Suprapubic skin (tissue), 4 donors: ENCODE measurements at regions not wholly inside any gene's neighbourhood (a gene's known extent, or its start where the extent isn't known, plus 50 kb on each side); places are given as distances from the start of the nearest gene placed in this dataset.

Source experiments
- POLR2A ChIP-seq, 2 donors: fragments of 450-650 bp; IDR thresholded peaks; one replicate each; pipeline ENCODE4 v1.6.1; 2017; ENCODE audit warnings: antibody characterized with exemption in 2 of 2, mild to moderate bottlenecking in 2 of 2, moderate library complexity in 2 of 2
- POLR2AphosphoS5 ChIP-seq, 3 donors: sonication (generic); formaldehyde crosslinking; IDR thresholded peaks; one replicate each; pipeline ENCODE4 v1.6.1; 2017; ENCODE audit warnings: antibody characterized with exemption in 3 of 3

DNA sequence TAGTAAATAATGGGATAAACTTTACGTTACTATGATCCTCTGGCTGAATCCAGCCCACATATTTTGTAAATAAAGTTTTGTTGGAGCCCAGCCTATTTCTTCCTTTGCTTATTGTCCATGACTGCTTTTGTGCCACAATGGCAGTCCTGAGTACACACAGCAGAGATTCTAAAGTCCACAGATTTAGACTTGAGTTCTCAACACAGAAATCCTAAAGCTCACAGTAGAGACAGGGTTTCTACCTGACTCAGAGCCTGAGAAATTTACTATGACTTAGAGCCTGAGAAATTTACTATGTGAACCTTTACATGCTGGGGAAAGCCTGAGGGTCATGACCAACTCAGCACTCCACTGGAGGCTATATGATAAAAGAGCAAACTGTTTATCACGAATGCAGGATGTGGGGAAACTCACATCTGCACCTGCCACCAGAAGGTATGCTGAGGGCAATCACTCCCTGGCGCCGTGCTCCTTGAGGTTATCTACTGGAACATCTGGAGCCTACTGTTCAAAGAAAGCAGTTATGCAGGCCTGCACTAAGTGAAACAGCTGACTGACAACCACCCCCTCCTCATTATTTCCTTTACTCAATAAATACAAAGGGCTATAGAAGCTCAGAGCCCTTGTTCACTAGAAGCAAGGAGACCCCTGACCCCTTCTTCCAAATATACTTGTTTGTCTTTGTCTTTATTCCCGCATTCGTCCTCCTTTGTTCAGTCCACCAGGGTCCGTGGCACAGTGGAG, 52.6 kb upstream of the BICD1 start:
- TF ChIP-seq POLR2AphosphoS5 (IDR thresholded peaks at IDR 0.05) (no peak), POLR2A (IDR thresholded peaks at IDR 0.05) (no peak)
